Suppressor macrophage treated with lipopolysaccharide for 1 hour (primary cell): ENCODE measurements at regions not wholly inside any gene's neighbourhood (a gene's known extent, or its start where the extent isn't known, plus 50 kb on each side); places are given as distances from the start of the nearest gene placed in this dataset.

Experiments
- DNase-seq, 3 donors: peaks; one replicate each; pipeline ENCODE4 v3.0.0-alpha.2; 2020 to 2022

- DNase-seq = no peak
These were observed 792.0 kb upstream of the ZNF608 start for GRCh38 chr5:125538469-125538868.

DNA sequence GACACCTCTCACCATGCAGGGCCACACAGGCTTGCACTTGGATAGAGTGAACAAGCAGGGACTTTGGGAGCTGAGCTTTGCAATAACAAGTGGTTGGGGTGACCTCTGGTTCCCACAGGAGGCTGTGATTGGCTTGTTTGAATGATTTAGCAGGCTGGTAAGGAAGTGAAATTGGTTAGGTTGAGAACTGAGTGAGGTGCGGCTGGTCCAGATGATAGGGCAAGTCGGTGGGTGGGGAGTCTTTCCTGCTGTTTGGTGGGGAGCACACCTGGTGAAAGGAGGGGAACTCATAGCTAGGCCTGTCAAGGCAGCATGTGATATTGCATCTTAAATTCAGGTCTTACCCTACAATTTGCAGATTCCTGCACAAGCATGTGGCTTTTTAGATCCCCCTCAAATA is 794.6 kb upstream of the ZNF608 start:
- no peak for DNase-seq

- DNase-seq = no peak
These were observed 803.0 kb upstream of the ZNF608 start for GRCh38 chr5:125549322-125549911.

GRCh38 chr5:125550274-125550673 is 803.8 kb upstream of the ZNF608 start:
- DNase-seq = peak in 1 of 3 donors; percentile 3

DNA sequence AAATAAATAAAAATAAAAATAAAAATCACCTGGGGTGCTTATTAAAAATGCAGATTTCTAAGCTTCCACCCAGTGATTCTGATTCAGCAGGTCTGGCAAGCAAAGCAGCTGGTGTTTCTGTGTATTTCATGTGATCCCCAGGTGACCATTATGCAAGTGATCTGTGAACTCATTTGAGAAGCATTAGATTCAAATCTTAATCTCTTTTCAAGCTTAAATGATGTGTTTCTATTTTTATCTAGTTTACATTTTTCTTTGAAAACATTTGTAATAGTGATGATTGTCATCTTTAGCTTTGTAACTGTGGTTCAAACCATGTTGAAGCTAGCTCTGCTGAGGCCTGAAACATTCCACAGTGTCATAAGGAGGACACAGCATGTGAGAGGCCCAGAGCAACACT is 804.8 kb upstream of the ZNF608 start:
- DNase-seq = no peak

DNA sequence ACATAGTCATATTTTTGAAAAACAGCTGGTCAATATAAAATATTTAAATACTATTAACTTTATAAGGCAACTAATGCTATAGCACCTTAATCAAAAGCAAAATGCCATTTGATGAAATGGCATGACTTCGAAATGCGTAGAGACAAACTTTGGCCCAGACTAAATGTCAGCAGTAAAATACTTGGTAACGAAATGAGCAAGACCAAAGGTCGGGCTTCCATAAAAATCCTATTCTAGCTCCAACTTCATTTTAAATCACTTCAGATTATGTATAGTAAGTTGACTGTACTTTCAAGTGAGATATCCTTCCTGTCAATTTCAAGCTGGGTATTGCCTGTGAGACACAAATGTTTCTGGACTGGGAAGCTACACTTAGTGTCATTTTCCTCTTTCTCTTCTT is 805.4 kb upstream of the ZNF608 start:
- no peak for DNase-seq

GRCh38 chr5:125552486-125552885 is 806.0 kb upstream of the ZNF608 start:
- no peak for DNase-seq

DNA sequence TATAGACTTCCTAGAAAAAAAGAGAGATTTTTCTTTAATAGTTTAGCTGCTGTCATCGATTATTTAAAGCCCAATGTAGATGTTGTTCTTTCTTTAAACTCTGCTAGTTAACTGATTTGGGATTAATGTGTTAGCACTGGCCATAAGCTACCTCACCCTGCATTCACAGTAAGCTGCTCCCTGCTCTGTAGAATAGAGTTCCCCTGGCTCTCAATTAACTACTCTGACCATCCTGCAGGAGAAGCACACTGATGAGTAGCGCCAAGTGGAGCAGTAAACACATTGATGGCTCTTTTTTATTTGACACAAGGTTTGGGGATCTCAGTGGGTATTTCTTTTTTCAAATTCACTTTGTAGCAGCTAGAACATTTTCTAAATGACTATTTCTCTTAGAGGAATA is 807.9 kb upstream of the ZNF608 start:
- DNase-seq = no peak

- DNase-seq = no peak
These were observed 809.2 kb upstream of the ZNF608 start for GRCh38 chr5:125555591-125555990.

GRCh38 chr5:125558016-125558415 is 811.6 kb upstream of the ZNF608 start:
- DNase-seq = no peak

GRCh38 chr5:125558466-125558865 is 812.0 kb upstream of the ZNF608 start:
- no peak for DNase-seq

DNA sequence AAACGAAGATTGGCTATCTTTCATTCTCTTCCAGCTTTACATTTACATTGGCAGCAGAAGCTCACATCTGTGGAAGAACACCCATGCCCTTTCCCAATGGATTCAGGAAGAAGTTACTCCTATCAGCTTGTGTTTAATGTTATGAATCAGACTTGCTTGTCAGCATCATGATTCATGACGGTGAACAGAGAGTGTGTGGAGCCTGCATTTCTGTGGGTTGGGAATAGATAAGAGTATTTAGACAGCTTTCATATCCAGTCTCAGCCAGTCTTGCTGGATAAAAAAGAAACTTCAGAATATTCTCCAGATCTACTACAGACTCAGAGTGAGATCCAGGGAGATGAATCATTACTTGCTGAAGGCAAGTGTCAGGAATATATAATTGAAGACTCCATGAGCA is 812.9 kb upstream of the ZNF608 start:
- DNase-seq = no peak

- DNase-seq = peak in 2 of 3 donors; percentile 3 to 4
These were observed 814.2 kb upstream of the ZNF608 start for GRCh38 chr5:125560476-125561225.

DNA sequence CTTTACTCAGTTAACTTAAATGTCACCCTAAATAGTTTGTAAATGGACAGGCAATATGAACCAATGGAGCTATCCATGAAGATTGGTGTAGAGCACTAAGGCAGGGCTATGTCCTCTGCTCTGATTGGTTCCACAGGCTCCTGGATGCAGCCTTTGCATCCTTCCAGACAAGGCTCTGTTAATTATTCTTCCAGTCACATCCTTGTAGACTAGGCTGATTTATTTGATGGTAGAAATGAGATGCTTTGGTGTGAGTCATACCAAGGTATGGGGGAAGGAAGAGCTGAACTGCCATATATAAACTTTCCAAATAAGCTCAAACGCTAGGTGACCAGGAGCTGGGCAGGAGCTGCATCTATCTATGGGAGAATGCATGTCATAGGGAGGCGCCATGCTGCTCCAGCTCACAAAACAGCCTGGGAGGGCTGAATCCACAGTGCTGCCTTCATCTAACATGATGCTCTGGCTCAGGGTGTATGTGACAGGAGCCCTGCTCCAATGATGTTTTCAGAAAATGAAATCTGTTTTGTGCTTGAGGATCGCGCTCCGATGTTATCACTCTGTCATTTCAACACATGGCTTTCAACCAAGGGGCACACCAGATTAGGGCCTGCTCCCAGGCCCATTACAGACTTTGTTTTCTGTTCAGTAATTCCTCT is 818.0 kb upstream of the ZNF608 start:
- no peak for DNase-seq

GRCh38 chr5:125574491-125575044 is 828.1 kb upstream of the ZNF608 start:
- no peak for DNase-seq

- no peak for DNase-seq
These were observed 828.9 kb upstream of the ZNF608 start for GRCh38 chr5:125575171-125575890.

DNA sequence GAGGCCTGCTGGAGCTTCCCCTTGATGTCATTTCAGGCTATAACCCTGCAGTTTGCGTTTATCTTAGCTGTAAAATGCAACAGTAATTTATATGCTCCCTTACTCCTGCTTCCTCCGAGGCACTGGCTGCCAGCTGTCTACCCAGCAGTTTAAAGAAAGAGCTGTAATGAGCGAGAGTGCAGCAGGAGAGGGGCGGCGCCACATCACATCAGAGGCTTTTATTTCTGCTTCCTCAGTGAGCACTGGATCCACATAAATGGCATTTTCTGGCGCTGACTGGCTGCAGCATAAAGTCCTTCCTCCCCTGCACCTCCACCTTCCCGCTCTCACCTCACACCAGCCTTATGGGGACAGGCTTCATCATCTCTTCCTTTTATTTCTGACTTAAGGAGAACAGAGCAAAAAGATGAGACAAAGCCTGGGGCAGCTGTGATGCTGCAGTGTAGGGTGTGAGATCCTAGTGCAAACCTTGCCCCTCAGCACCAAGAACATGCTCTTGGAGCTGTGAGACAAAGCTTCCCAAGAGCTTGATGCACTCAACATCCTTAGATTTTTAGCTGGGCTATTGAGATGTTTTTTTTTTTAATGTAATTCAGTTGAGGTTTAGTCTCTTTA is 829.6 kb upstream of the ZNF608 start:
- no peak for DNase-seq

DNA sequence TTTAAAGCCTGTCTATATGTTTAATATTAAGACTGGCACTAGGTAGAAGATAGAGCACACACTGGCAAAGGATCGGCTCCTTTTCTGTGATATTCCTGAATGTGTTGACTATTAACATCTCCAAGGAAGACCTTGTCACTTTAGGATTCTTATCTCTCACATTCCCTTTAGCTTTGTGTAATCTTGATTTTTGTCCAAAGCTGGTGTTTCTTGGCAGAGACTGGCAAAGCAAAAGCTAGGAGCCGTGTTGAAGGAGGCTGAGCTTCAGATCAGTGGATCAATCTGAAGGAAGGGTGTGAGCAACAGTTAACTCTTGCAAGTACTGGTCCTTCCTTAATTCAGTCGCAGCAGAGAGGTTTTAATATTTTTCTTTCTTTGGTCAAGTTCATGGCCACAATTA is 830.4 kb upstream of the ZNF608 start:
- no peak for DNase-seq

- DNase-seq = no peak
These were observed 832.1 kb upstream of the ZNF608 start for GRCh38 chr5:125578551-125578950.

- DNase-seq = no peak
These were observed 832.7 kb upstream of the ZNF608 start for GRCh38 chr5:125579182-125579581.

DNA sequence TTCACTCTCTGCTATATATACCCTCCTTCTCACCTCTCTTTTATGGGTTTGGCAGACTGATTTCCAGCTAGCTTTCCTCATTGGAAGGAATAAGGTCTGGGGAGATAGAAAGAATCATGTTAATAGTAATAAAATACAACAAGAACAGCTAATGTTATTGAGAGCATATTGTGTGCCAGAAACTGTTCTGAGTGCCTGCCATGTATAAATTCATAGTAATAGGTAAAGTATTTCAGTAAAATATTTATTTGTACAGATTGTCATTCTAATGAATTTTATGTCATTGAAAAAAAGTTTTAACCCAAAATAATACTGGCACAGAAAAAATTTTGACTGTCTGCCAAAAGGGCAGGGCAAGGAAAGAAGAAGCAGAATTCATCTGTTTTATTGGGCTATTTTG is 834.9 kb upstream of the ZNF608 start:
- DNase-seq = no peak

- no peak for DNase-seq
These were observed 835.9 kb upstream of the ZNF608 start for GRCh38 chr5:125582352-125582751.
